ENCODE measurements at regions not wholly inside any gene's neighbourhood (a gene's known extent, or its start where the extent isn't known, plus 50 kb on each side); places are given as distances from the start of the nearest gene placed in this dataset.

DNA sequence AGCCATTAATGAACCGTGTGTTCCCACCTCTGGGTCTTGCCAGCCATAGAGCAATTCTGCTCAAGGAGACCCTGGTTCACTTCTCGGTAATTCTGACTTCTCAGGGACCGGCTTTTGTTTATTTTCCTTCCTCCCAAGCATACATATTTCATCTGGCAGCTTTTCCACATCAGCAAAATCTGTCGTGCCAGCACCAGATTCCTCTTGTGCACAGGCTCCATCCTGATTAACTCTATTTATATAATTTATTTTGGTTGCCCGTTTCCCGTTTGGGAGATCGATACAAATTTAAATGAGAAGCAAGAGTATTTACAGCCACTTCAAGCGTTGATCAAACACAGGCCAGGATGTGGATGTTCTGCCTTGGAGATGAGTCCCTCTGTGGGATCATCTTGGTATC lies 161.9 kb upstream of the XYLT1 start:
- TF ChIP-seq POLR2AphosphoS5 (IDR thresholded peaks at IDR 0.05; ENCODE audit: low read depth, low read length) = no peak
- TF ChIP-seq, protein P1, sequence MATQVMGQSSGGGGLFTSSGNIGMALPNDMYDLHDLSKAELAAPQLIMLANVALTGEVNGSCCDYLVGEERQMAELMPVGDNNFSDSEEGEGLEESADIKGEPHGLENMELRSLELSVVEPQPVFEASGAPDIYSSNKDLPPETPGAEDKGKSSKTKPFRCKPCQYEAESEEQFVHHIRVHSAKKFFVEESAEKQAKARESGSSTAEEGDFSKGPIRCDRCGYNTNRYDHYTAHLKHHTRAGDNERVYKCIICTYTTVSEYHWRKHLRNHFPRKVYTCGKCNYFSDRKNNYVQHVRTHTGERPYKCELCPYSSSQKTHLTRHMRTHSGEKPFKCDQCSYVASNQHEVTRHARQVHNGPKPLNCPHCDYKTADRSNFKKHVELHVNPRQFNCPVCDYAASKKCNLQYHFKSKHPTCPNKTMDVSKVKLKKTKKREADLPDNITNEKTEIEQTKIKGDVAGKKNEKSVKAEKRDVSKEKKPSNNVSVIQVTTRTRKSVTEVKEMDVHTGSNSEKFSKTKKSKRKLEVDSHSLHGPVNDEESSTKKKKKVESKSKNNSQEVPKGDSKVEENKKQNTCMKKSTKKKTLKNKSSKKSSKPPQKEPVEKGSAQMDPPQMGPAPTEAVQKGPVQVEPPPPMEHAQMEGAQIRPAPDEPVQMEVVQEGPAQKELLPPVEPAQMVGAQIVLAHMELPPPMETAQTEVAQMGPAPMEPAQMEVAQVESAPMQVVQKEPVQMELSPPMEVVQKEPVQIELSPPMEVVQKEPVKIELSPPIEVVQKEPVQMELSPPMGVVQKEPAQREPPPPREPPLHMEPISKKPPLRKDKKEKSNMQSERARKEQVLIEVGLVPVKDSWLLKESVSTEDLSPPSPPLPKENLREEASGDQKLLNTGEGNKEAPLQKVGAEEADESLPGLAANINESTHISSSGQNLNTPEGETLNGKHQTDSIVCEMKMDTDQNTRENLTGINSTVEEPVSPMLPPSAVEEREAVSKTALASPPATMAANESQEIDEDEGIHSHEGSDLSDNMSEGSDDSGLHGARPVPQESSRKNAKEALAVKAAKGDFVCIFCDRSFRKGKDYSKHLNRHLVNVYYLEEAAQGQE (IDR thresholded peaks at IDR 0.05; ENCODE audit: insufficient read depth in 1 of 2, low read depth in 2 of 2, low read length in 2 of 2) = no peak
- no peak for TF ChIP-seq SIN3A (IDR thresholded peaks at IDR 0.05; ENCODE audit: borderline replicate concordance, insufficient read depth, low read length)
- TF ChIP-seq TAF1 (IDR thresholded peaks at IDR 0.05; ENCODE audit: borderline replicate concordance, insufficient read depth, low read length) = no peak
- no peak for TF ChIP-seq FOXP2 (optimal IDR thresholded peaks at IDR 0.05; ENCODE audit: borderline replicate concordance, extremely low read depth, extremely low read length, insufficient read depth)
